Tibial artery (tissue), 4 donors: ENCODE measurements at regions not wholly inside any gene's neighbourhood (a gene's known extent, or its start where the extent isn't known, plus 50 kb on each side); places are given as distances from the start of the nearest gene placed in this dataset.

Source experiments
- DNase-seq, 2 donors: peaks; one replicate each; pipeline ENCODE4 v3.0.0-alpha.2; 2019
- H3K27ac ChIP-seq, 2 donors: fragments of 200-600 bp; sonication (generic) in 1 of 2; 1 replicate in 1 of 2; 2 replicates in 1 of 2; pipeline ENCODE4 v1.5.1; 2018 to 2019; ENCODE audit warnings: mild to moderate bottlenecking in 1 of 2
- H3K27me3 ChIP-seq, 2 donors: fragments of 200-600 bp; sonication (generic) in 1 of 2; one replicate each; pipeline versions ENCODE4 v1.5.1 to v1.6.0; 2016 to 2019
- H3K36me3 ChIP-seq, 3 donors: fragments of 200-600 bp; sonication (generic) in 2 of 3; one replicate each; pipeline ENCODE4 v1.5.1; 2016 to 2019; ENCODE audit warnings: mild to moderate bottlenecking in 2 of 3
- H3K4me1 ChIP-seq, 4 donors: fragments of 200-600 bp; sonication (generic) in 2 of 4; 1 replicate in 3 of 4; 2 replicates in 1 of 4; pipeline ENCODE4 v1.5.1; 2016 to 2019
- H3K4me3 ChIP-seq, 2 donors: fragments of 200-600 bp; sonication (generic) in 1 of 2; 1 replicate in 1 of 2; 2 replicates in 1 of 2; pipeline ENCODE4 v1.5.1; 2018 to 2019; ENCODE audit warnings: mild to moderate bottlenecking in 2 of 2
- H3K9me3 ChIP-seq, 3 donors: fragments of 200-600 bp; sonication (generic) in 1 of 3; one replicate each; pipeline ENCODE4 v1.5.1; 2016 to 2019
- CTCF ChIP-seq, 2 experiments: fragments of 200-600 bp in 1 of 2; fragments of 450-650 bp in 1 of 2; IDR thresholded peaks; one replicate each; pipeline ENCODE4 v1.5.1; 2017 to 2019; ENCODE audit warnings: antibody characterized with exemption in 2 of 2, mild to moderate bottlenecking in 1 of 2, moderate library complexity in 1 of 2
- intact Hi-C: fragments of 100-400 bp; cut with DNase I; formaldehyde crosslinking; loops from one replicate; pipeline ENCODE4 v1.15.0; 2023; ENCODE audit warnings: low total_unique reads

DNA sequence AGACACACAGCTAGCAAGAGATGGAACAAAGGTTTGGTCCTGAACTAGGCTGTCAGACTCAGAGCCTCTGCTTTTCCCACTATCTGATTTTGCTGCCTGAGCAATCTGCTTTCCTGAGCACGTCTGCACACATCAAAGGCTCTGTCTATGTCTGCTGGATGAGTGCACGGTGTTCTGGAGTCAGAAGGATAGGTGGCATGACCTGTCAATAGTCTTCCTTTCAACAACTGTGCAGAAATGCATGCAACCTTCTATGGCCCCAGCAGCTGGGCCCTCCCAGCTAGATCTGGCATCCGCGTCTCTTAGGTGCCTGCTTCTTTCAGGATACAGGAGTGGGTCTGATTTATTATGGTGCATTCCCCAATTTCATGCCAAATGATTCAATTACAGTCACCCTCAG, 138.3 kb downstream of the UTP18 start:
- H3K4me3 ChIP-seq = no peak overlapping the region
- no peaks in the 10 kb centered on the region for H3K9me3 ChIP-seq
- no peak for DNase-seq
- no peak overlapping the region for H3K27ac ChIP-seq
- no peaks in the 10 kb centered on the region for H3K36me3 ChIP-seq
- TF ChIP-seq CTCF (IDR thresholded peaks at IDR 0.05) = no peak
- no peaks in the 10 kb centered on the region for H3K27me3 ChIP-seq
- H3K4me1 ChIP-seq = no peaks in the 10 kb centered on the region
- intact Hi-C loops = no loop called here

GRCh38 chr17:51401279-51401678, 140.9 kb downstream of the UTP18 start:
- Histone ChIP-seq H3K9me3 (no peaks in the 10 kb centered on the region), H3K4me3 (no peak overlapping the region)
- intact Hi-C loops = no loop called here

DNA sequence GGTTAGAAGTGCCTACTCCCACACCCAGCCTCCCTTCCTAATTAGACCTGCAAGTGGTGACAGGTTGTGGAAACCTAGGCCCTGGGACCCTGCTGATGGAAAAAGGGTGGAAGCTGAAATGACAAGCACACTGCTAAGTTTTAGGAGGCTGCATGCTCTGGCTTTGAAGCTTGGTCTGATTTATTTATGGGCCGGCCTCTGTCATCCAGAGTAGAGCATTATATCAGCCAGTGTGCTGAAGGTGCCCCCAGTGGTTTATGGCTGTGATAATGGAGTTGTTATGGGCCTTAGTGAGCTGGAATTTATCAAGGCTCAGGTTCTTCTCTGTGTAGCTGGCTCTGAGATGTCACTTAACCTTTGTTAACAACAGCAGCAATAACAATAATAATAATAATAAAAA, 142.6 kb downstream of the UTP18 start:
- DNase-seq = no peak
- no peak overlapping the region for H3K4me3 ChIP-seq
- no peak overlapping the region for H3K27ac ChIP-seq

More at GRCh38 chr17:51401279-51401678, 140.9 kb downstream of the UTP18 start:
- H3K36me3 ChIP-seq = no peaks in the 10 kb centered on the region
- H3K27me3 ChIP-seq = peaks cover 0 to 2% of the 10 kb centered on the region in 2 donors
- no peak for DNase-seq
- no peak overlapping the region for H3K27ac ChIP-seq
- H3K4me1 ChIP-seq = no peaks in the 10 kb centered on the region
- TF ChIP-seq CTCF (IDR thresholded peaks at IDR 0.05) = no peak

DNA sequence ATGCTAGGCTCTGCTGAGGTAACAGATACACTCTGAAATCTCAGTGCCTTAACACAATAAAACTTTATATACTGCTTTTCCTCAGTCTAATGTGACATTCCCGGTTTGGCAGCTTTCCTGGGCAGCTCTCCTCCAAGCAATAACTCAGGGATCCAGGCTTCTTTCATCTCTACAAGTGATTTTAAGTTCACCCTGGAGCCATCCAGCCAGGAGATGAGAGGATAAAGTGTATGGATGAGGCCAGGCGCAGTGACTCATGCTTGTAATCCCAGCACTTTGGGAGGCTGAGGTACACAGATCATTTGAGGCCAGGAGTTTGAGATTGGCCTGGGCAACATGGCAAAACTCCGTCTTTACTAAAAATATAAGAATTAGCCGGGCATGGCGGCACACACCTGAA, 147.2 kb downstream of the UTP18 start:
- Histone ChIP-seq H3K4me3 (no peak overlapping the region), H3K36me3 (no peaks in the 10 kb centered on the region), H3K4me1 (no peaks in the 10 kb centered on the region), H3K27me3 (peaks cover 0 to 2% of the 10 kb centered on the region in 2 donors), H3K9me3 (no peaks in the 10 kb centered on the region), H3K27ac (no peak overlapping the region)
- no peak for TF ChIP-seq CTCF (IDR thresholded peaks at IDR 0.05)
- intact Hi-C loops = no loop called here
- no peak for DNase-seq

More for the DNA sequence above, 142.6 kb downstream of the UTP18 start:
- no peaks in the 10 kb centered on the region for H3K9me3 ChIP-seq
- H3K36me3 ChIP-seq = no peaks in the 10 kb centered on the region
- H3K27me3 ChIP-seq = peaks cover 0 to 2% of the 10 kb centered on the region in 2 donors
- intact Hi-C loops = no loop called here
- H3K4me1 ChIP-seq = no peaks in the 10 kb centered on the region
- TF ChIP-seq CTCF (IDR thresholded peaks at IDR 0.05) = no peak

- no peak for DNase-seq
- peaks cover 0 to 3% of the 10 kb centered on the region in 2 donors for H3K27me3 ChIP-seq
- TF ChIP-seq CTCF (IDR thresholded peaks at IDR 0.05) = no peak
- H3K4me1 ChIP-seq = no peaks in the 10 kb centered on the region
- H3K36me3 ChIP-seq = no peaks in the 10 kb centered on the region
- intact Hi-C loops = no loop called here
- no peak overlapping the region for H3K4me3 ChIP-seq
- H3K9me3 ChIP-seq = no peaks in the 10 kb centered on the region
- no peak overlapping the region for H3K27ac ChIP-seq
Observed at GRCh38 chr17:51419476-51419875, 159.1 kb downstream of the UTP18 start.

DNA sequence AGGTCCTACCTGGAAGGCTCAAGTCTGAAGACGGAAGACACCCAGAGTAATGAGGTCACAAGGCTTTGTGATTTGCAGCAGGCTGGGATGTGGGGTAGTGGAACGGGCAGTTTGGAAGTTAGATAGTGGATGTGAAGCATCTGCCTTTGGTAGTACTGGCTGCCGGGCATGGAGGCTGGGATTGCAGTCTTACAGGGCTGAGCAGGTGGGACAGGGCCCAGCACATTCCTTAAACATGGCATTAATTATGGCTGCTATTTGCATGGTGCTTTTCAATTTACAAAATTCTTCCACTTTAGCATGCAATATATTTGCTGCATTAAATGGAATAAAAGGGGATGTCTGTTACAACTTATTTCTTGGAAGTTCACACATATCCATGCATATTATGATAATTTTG, 161.2 kb downstream of the UTP18 start:
- intact Hi-C loops = no loop called here
- no peak overlapping the region for H3K4me3 ChIP-seq
- no peaks in the 10 kb centered on the region for H3K9me3 ChIP-seq
- TF ChIP-seq CTCF (IDR thresholded peaks at IDR 0.05) = no peak
- H3K36me3 ChIP-seq = no peaks in the 10 kb centered on the region
- DNase-seq = no peak
- H3K27me3 ChIP-seq = peaks cover 0 to 3% of the 10 kb centered on the region in 2 donors
- no peaks in the 10 kb centered on the region for H3K4me1 ChIP-seq
- H3K27ac ChIP-seq = no peak overlapping the region
